Kidney (tissue), 13 donors: ENCODE measurements at regions not wholly inside any gene's neighbourhood (a gene's known extent, or its start where the extent isn't known, plus 50 kb on each side); places are given as distances from the start of the nearest gene placed in this dataset.

Experiments used
- DNase-seq, 5 donors: peaks; one replicate each; pipeline ENCODE4 v3.0.0-alpha.2; 2013 to 2020
- FAIRE-seq: peaks from 2 replicates; lab custom pipeline; 2012; peaks lifted over from hg19 to GRCh38; lab: Jason Lieb, UNC
- H3K27ac ChIP-seq, 2 donors: one replicate each; pipeline ENCODE4 v1.7.0; 2013; ENCODE audit warnings: low read depth in 2 of 2, low read length in 2 of 2, inconsistent platforms in 1 of 2
- H3K27me3 ChIP-seq: one replicate; pipeline ENCODE4 v1.7.1; 2013; ENCODE audit warnings: low read length, inconsistent platforms; ENCODE audit not compliant: control insufficient read depth, insufficient read depth
- H3K36me3 ChIP-seq, 3 donors: one replicate each; pipeline versions ENCODE4 v1.7.0 to v1.7.1; 2013; ENCODE audit warnings: low read length in 3 of 3, control low read depth in 1 of 3, inconsistent platforms in 1 of 3; ENCODE audit not compliant: insufficient read depth in 3 of 3, control insufficient read depth in 2 of 3
- H3K4me1 ChIP-seq, 3 donors: one replicate each; pipeline versions ENCODE4 v1.7.0 to v1.7.1; 2013; ENCODE audit warnings: low read length in 3 of 3, inconsistent platforms in 1 of 3, low read depth in 1 of 3; ENCODE audit not compliant: control insufficient read depth in 2 of 3, insufficient read depth in 2 of 3
- H3K4me3 ChIP-seq, 3 donors: one replicate each; pipeline versions ENCODE4 v1.7.0 to v1.8.1; 2013; ENCODE audit warnings: low read length in 3 of 3, control low read depth in 1 of 3, inconsistent platforms in 1 of 3
- H3K9ac ChIP-seq, 3 donors: one replicate each; pipeline versions ENCODE4 v1.7.0 to v1.7.1; 2013; ENCODE audit warnings: low read length in 3 of 3, control low read depth in 1 of 3, inconsistent platforms in 1 of 3
- H3K9me3 ChIP-seq, 3 donors: one replicate each; pipeline versions ENCODE4 v1.7.0 to v1.7.1; 2013; ENCODE audit warnings: low read length in 3 of 3, control low read depth in 1 of 3, inconsistent platforms in 1 of 3; ENCODE audit not compliant: control insufficient read depth in 2 of 3, insufficient read depth in 1 of 3
- CTCF ChIP-seq: IDR thresholded peaks from 3 replicates; pipeline ENCODE4 v1.5.1; 2012; ENCODE audit warnings: mild to moderate bottlenecking, moderate library complexity, borderline replicate concordance; ENCODE audit not compliant: insufficient read depth; ENCODE audit errors: extremely low read depth
- intact Hi-C: fragments of 100-400 bp; cut with DNase I; formaldehyde crosslinking; loops from one replicate; pipeline ENCODE4 v1.11.1; 2022
- donor health status: control.
- donor health status: control.
- donor health status: control.
- donor health status: control.
- donor health status: control.
- donor health status: DM: yes; HTN: yes; CAD: no.
- donor health status: Normal renal cell carcinoma (clear cell type).

GRCh38 chr7:111668711-111669110, 106.4 kb upstream of the IMMP2L start:
- H3K4me3 ChIP-seq: no peak overlapping the region
- intact Hi-C loops: no loop called here
- no peak for TF ChIP-seq CTCF
- no peak for DNase-seq
- no peak overlapping the region for H3K27ac ChIP-seq
- no peaks in the 10 kb centered on the region for H3K27me3 ChIP-seq
- H3K4me1 ChIP-seq: no peaks in the 10 kb centered on the region
- H3K36me3 ChIP-seq: no peaks in the 10 kb centered on the region
- H3K9me3 ChIP-seq: no peaks in the 10 kb centered on the region
- H3K9ac ChIP-seq: no peak overlapping the region
- no peak for FAIRE-seq

GRCh38 chr7:111667488-111667887, 105.2 kb upstream of the IMMP2L start:
- no peaks in the 10 kb centered on the region for H3K4me1 ChIP-seq
- H3K27me3 ChIP-seq: no peaks in the 10 kb centered on the region
- FAIRE-seq (no peak), DNase-seq (no peak)
- no peak for TF ChIP-seq CTCF
- H3K27ac ChIP-seq: no peak overlapping the region
- H3K36me3 ChIP-seq: no peaks in the 10 kb centered on the region
- H3K9me3 ChIP-seq: no peaks in the 10 kb centered on the region
- intact Hi-C loops: no loop called here
- H3K4me3 ChIP-seq: no peak overlapping the region
- H3K9ac ChIP-seq: no peak overlapping the region

- no peaks in the 10 kb centered on the region for H3K4me1 ChIP-seq
- TF ChIP-seq CTCF: no peak
- no peak overlapping the region for H3K9ac ChIP-seq
- no peak overlapping the region for H3K4me3 ChIP-seq
- DNase-seq (no peak), FAIRE-seq (no peak)
- intact Hi-C loops: no loop called here
- no peak overlapping the region for H3K27ac ChIP-seq
- no peaks in the 10 kb centered on the region for H3K27me3 ChIP-seq
- H3K9me3 ChIP-seq: no peaks in the 10 kb centered on the region
- no peaks in the 10 kb centered on the region for H3K36me3 ChIP-seq
These were observed 104.0 kb upstream of the IMMP2L start for GRCh38 chr7:111666260-111666659.

- H3K9me3 ChIP-seq: no peaks in the 10 kb centered on the region
- no peak overlapping the region for H3K9ac ChIP-seq
- DNase-seq: no peak
- intact Hi-C loops: no loop called here
- H3K36me3 ChIP-seq: no peaks in the 10 kb centered on the region
- H3K4me3 ChIP-seq: no peak overlapping the region
- no peak overlapping the region for H3K27ac ChIP-seq
- no peak for FAIRE-seq
- no peak for TF ChIP-seq CTCF
- no peaks in the 10 kb centered on the region for H3K4me1 ChIP-seq
- no peaks in the 10 kb centered on the region for H3K27me3 ChIP-seq
These were observed 101.5 kb upstream of the IMMP2L start for GRCh38 chr7:111663771-111664170.
